ENCODE measurements at regions not wholly inside any gene's neighbourhood (a gene's known extent, or its start where the extent isn't known, plus 50 kb on each side); places are given as distances from the start of the nearest gene placed in this dataset.

- TF ChIP-seq POLR2A (IDR thresholded peaks at IDR 0.05; ENCODE audit: control extremely low read depth in 1 of 2, low read depth in 2 of 2, low read length in 2 of 2) (no peak), CTCF (IDR thresholded peaks at IDR 0.05; ENCODE audit: control extremely low read depth in 1 of 3, insufficient read depth in 1 of 3, low read depth in 1 of 3, low read length in 3 of 3) (no peak), SIN3A (conservative IDR thresholded peaks at IDR 0.05 in 1 of 2, IDR thresholded peaks at IDR 0.05 in 1 of 2; ENCODE audit: low read depth in 1 of 2, low read length in 2 of 2) (no peak), ZNF274 (IDR thresholded peaks at IDR 0.05; ENCODE audit: borderline replicate concordance, extremely low read depth, low read length) (no peak), EP300 (IDR thresholded peaks at IDR 0.05; ENCODE audit: borderline replicate concordance in 1 of 2, low read depth in 2 of 2, low read length in 2 of 2) (no peak), TAF1 (IDR thresholded peaks at IDR 0.05; ENCODE audit: low read depth, low read length) (no peak), CREB1 (IDR thresholded peaks at IDR 0.05) (no peak)
These were observed 94.7 kb upstream of the ATP8A1 start for GRCh38 chr4:42751587-42751986.
